H54 (cell line): ENCODE measurements at regions not wholly inside any gene's neighbourhood (a gene's known extent, or its start where the extent isn't known, plus 50 kb on each side); places are given as distances from the start of the nearest gene placed in this dataset.

ENCODE experiments used
- DNase-seq: peaks from one replicate; pipeline ENCODE4 v3.0.0; 2011; ENCODE audit warnings: low spot score, mixed read lengths; ENCODE audit not compliant: insufficient read length
- FAIRE-seq: peaks from 3 replicates; lab custom pipeline; 2011; peaks lifted over from hg19 to GRCh38; lab: Jason Lieb, UNC
- POLR2A ChIP-seq: IDR thresholded peaks from 2 replicates; pipeline ENCODE4 v1.6.1; 2011; ENCODE audit warnings: low read depth, mild to moderate bottlenecking, low read length

DNA sequence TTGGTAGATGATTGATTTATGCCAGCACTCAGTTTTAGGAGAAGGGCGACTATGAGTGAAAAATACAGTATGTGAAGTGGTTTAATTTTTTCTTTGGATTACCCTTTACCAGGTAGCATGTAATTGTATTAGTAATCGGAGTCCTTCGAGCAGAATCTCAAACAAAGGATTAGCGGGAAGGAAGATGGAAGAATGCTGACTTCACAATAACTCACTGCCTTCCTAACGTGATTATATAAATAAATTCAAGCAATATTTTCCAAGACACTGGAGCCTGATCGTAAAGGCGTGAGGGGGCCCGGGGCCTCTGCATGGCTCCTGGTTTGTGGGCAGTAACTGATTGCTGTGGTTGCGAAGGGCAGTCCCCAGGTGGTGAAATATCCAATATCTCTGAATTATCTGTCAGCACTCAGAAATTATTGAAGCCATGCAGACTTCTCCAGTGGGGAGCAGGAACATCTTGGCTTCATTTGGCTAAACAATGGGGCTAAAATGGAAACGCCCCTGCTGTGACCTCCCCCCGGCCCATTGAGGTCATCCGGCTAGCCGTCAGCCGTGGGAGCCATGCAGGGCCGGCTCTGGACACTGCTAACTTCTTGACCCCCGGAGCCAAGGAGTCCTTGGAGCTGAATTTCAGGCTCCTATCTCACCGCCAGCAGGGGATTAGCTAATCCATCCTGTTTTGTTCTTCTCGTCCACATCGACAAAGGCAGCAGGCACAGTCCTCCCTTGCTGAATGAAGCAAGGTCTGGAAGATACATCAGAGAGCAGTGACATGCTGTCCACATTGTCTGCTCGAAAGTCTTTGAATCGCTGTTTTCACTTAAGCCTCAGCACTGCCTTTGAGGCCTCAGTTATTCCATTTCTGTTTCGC, 295.9 kb upstream of the N4BP1 start:
- no peak for FAIRE-seq
- no peak for TF ChIP-seq POLR2A

DNA sequence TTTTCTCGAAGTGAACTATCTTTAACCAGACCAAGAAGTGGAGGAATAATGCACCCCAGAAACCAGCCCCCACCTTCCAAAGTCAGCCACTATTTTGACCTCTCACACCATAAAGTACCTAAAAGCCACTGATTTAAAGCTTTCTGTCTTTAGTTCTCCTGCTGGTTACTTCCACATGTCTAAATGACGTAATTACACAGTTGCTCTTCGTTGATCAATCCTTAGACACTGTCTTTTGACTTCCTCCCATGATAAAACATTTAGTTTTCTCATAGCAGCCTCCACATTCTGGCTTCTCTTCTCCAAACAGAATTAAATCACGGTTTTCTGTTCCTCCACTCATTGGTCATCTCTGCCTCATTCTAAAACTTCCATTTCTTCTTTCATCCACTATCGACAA, 294.4 kb upstream of the N4BP1 start:
- TF ChIP-seq POLR2A = no peak
- no peak for FAIRE-seq
- DNase-seq = no peak

More for the DNA sequence above, 295.9 kb upstream of the N4BP1 start:
- DNase-seq = no peak

DNA sequence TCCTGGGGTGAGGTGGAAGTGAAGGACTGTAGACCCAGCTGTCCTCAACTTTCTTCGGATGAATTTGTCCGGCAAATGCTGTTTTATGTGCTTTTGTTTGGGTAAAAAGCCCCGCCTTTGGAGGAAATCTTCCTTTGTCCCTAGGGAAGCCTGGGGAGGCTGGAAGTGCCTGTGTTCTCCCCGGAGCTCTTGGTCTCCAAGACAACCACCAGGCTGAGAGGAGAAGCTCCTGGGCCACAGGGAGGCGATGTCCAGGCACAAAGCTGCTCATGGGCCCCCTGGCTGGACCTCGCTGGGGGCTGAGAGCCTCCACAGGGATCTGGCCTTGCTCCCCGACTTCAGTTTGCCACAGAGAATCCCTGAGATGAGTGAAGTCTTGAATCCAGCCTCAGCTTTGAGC, 293.1 kb upstream of the N4BP1 start:
- FAIRE-seq = no peak
- no peak for TF ChIP-seq POLR2A

DNA sequence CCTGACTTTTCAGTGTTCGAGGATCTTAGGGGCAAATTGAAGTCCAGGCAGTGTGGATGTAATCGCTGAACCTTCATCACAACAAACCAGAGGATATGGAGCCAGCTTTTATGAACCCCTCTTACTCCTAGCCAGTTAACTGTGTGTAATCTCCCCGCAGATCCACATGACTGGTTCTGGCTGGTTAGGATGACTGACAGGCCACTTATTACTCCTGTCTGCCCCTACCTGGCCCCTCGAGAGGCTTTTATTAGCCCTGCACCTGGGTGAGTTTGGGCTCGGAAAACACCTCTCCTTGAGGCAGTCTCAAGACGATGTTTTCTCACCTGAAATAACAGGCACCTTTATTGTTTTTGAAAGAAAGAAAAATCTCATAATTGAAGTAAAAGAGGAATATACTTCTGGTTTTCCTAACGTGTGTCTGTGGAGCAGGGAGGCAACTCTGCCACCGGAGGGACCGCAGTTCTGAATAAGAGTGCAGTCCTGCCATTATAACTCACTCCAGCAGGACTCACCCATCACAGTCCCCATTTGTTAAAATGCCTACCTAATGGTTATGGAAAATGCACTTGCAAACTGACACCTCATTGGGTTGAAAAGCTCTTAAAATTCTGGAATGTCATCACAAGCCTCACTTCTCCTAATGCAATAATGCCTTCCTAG, 291.9 kb upstream of the N4BP1 start:
- DNase-seq (no peak), FAIRE-seq (no peak)
- no peak for TF ChIP-seq POLR2A

More for the DNA sequence above, 293.1 kb upstream of the N4BP1 start:
- no peak for DNase-seq

DNA sequence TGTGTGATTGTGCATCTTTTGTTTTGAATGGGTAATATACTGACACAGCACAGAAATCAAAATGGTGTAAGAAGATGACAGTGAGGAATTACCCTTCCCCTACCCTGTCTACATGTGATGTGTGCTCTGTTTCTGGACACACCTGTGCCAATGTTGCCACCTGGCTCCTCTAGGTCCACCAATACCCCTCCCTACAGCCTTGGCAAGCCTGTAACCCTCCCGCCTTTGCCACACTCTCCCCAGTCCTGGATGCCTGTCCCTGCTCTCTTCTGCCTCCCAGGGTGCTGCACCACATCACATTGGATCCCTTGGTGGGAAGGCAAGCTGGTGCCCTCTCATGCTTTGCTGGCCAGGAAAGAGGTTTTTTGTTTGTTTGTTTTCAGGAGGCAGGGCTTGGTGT, 289.5 kb upstream of the N4BP1 start:
- DNase-seq (no peak), FAIRE-seq (no peak)
- no peak for TF ChIP-seq POLR2A

DNA sequence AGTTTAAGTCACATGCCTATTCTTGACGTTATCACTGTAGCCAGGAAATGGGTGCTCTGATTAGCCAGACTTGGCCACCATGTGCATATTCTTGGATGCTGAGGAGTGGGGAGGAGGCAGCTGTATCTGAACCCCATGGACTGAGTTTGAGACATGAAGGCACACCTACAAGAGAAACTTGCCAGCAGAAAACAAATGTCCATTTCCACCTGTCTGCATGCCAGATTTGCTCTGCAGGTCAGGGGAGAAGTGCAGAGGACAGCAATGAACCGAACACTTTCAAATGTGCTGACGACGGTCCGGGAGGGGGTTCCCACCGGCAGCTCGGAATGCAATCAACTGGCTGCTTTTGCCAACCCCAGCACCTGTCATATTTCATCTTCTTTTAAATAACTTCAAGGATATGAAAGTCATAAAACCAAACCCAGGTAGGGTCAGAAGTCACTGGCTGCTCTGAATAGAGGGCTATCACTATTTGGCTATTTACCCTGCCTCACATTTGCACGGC, 287.8 kb upstream of the N4BP1 start:
- FAIRE-seq = no peak
- no peak for DNase-seq
- no peak for TF ChIP-seq POLR2A

DNA sequence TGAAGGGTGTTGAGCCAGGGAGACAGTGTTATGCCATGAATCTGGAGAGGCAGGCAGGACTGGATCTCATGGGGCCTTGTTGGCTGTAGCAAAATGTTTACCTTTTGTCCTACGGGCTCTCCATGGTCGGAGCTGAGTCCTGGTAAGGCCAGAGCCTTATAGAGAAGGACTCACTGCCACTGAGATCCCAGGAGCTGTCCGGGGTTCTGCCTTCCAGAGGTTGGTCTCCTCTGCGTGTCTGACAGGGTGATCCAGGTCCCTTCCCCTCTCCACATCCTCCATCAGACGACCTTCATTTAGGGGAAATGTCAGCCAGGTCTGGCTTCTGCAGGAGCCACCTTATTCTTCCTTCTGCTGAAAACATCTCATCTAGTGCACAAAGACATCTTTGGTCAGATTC, 285.2 kb upstream of the N4BP1 start:
- no peak for DNase-seq
- TF ChIP-seq POLR2A = no peak
- FAIRE-seq = no peak

DNA sequence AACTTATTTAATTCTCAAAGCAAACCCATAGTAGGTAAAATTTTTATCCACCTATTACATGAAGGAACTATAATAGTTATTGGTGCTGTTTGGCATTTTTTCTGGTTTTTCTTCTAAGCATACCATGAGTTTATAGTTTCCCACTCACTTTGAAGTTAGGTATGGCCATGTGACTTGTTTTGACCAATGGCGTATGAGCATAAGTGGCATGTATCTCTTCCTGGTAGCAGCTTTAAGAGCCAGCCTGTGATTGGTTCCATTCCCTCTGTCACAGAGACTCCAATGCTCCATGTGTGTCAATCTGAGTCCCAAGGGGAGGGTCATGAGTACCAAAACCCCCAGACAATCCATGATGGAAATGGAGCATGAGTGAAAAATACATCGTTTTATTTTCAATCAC, 282.9 kb upstream of the N4BP1 start:
- TF ChIP-seq POLR2A = no peak
- DNase-seq = no peak
- FAIRE-seq = no peak

DNA sequence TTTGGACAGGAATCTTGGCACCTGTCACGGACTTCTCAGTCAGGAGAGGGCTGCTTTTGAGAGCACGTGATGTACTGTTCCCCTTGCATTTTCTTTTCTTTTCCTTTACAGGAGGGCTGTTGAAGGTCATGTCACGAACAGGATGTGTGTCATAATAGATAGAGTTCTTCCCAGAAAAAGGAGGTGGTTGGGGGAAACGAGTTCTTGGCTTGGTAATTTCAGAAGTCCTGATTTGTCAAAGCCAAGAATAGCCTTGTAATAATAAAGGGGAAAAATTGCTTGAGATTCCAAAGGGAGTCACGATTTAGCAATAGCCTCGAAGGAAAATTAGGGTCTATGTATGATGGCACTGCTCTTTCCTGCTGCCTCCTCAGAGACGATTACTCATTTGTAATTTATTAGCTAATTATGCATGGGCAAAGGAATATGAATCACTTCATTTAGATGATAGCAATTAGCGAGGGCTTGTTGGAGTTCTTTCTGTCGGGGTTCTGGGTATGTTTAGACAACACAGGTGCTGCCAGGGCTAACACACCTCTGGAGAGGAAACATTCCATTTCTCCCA, 277.7 kb upstream of the N4BP1 start:
- TF ChIP-seq POLR2A = no peak
- DNase-seq (no peak), FAIRE-seq (no peak)

DNA sequence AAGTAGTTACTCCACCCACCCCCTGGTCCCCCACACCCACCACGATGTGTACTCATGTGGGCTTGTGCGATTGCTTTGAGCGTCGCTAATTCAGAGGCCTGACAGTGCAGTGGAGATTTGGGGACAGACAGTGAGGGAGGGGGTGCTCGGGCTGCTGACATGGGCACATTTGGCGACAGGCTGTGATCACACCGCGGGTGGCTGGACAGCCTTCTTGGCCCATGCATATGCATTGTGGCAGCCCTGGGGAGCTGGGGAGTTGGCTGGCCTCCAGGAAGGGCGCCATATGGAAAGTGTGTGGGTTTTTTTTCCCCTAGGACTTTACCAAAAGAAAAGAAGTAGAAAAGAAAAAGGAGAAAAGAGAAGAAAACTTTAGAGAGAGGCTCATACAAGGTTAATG, 275.5 kb upstream of the N4BP1 start:
- DNase-seq = no peak
- no peak for FAIRE-seq
- no peak for TF ChIP-seq POLR2A

DNA sequence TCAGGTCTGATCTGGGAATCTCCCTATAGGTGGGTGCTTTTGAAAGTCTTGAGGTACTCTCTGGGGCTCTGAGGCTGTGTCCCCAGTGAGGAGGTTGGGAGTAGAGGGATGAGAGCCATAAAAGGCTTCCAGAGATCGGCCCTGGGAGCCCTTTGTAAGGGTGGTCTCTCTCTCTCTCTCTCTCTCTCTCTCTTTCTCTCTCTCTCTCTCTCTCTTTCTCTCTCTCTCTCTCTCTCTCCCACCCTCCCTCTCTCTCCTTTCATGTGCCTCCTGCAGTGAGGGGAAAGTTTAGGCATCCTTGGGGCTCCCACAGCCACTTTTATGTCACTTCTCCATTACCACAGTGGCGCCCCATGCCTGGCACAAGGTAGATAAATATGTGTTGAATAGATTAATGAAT, 271.3 kb upstream of the N4BP1 start:
- FAIRE-seq (no peak), DNase-seq (no peak)
- no peak for TF ChIP-seq POLR2A

DNA sequence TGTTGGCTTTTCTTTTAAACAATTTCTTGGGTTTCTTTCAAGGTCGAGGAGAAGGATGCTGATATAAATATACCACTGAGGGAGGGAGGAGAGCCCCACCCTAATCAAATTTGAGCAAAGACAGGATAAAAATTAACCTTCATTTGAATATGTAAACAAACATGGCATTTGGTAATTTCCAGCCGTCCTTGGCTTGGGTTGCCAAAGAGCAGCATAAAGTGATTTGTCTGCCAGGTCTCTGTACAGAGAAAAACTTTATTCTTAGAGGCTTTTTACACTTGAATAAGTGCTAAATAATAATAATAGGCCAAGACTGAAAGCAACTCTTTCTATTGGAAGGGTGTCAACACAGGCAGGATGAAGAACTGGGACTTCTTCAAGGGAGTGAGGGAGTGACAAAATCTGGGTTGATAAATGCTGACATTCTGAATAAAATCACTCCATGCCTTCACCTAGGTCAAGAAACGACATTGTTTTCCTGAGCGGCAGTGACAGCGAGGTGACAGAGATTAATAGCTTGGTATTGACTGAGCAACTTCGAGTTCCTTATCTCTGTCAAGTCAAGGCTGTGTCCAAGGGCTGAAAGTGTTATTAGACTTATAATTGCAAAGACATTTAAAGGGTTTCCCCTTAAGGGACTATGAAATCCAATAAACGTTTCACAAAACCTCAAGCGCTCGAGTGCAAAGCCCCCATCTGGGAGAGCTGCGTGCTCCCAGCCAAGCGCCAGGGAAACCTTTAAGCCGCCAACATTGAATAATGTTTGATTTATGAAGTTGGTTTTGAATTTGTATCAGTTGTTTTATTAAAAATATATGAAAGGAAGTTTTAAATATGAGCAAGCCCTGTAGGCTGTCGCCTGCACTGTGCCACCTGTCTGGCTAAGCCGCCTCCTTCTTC, 269.5 kb upstream of the N4BP1 start:
- no peak for TF ChIP-seq POLR2A
- FAIRE-seq = no peak
- no peak for DNase-seq

DNA sequence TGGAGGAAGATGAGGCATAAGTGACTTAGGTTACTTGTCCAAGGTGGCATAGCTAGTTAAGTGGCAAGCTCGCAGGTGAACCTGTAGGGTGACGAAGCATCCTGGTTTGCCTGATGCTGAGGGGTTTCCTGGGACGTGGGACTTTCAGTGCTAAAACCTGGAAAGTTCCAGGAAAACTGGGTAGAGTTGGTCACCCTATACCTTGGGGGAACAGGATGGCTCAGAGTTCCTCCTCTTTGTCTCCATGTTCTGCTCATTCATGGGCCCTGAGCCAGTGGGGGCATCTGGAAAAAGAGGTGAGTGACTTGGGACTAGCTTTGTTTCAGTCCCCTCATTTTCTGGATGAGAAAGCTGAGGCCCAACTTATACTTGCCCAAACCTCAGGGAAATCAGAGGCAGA, 268.0 kb upstream of the N4BP1 start:
- no peak for DNase-seq

DNA sequence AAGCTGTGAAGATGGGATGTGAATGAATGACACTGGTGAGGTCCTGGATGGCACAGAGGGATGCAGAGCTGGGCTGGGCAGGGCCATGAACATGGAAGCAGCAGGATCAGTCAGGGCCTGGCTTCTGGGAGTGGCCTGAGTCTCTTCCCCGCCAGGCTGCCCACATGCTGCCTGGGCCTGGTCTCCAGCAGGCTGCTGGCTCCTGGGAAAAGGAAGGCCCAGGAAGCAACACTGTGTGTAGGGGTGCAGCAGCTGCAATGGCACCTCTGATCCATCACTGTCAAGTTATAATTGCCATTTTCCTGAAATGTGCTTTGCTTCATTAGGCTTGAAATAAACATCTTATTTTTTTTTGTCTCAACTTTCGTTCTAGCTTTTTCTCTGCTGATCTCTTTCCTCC, 260.2 kb upstream of the N4BP1 start:
- FAIRE-seq (no peak), DNase-seq (no peak)
- no peak for TF ChIP-seq POLR2A

More for the DNA sequence above, 268.0 kb upstream of the N4BP1 start:
- no peak for FAIRE-seq
- no peak for TF ChIP-seq POLR2A
